ENCODE measurements at regions not wholly inside any gene's neighbourhood (a gene's known extent, or its start where the extent isn't known, plus 50 kb on each side); places are given as distances from the start of the nearest gene placed in this dataset.
"Not testable (repeated sequence)": the region's sequence is repeated elsewhere in the genome, so short reads cannot be mapped to it uniquely, and the experiment has no call there.

DNA sequence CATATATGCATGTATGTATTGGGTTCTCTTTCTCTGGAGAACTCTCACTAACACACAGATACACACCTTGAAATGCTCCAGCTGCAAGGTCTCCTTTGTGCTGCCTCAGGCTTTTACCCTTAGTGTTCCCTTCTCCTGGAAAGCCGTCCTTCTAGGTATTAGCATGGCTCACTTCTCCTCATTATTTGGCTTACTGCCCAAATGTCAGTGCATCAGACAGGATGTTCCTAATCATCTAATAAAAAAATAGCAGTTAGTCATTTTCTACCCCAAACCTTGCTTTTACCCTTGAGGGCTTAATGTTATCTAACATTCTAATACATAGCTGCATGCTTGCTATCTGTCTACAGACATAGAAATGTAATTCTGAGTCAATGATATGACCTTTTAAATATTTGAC is 109.0 kb upstream of the SLC16A7 start:
- Histone ChIP-seq H3K9me3 (ENCODE audit: insufficient read depth, low read depth, low read length) (no peaks in the 10 kb centered on the region), H3K4me3 (ENCODE audit: low read length, poor library complexity, severe bottlenecking) (no peak overlapping the region), H4K20me1 (ENCODE audit: insufficient read depth, low read length, poor library complexity, severe bottlenecking) (no peaks in the 10 kb centered on the region), H3F3A (ENCODE audit: low read depth) (no peaks in the 10 kb centered on the region), H3K36me3 (ENCODE audit: insufficient read depth, low read length) (no peaks in the 10 kb centered on the region), H3K79me2 (ENCODE audit: insufficient read depth, low read length) (no peaks in the 10 kb centered on the region), H3K9me2 (replicated peaks; ENCODE audit: low read depth, low read length) (no peaks in the 10 kb centered on the region), H3K27me3 (ENCODE audit: insufficient read depth, low read length, poor library complexity, severe bottlenecking) (no peaks in the 10 kb centered on the region), H3K4me1 (ENCODE audit: insufficient read depth, low read length, poor library complexity, severe bottlenecking) (peaks cover 11% of the 10 kb centered on the region), H3K4me2 (ENCODE audit: low read depth, low read length, poor library complexity, severe bottlenecking) (no peak overlapping the region), H3K9ac (ENCODE audit: low read depth, low read length, poor library complexity, severe bottlenecking) (no peak overlapping the region), H2AFZ (ENCODE audit: low read length) (no peak overlapping the region)
- TF ChIP-seq, protein P1, sequence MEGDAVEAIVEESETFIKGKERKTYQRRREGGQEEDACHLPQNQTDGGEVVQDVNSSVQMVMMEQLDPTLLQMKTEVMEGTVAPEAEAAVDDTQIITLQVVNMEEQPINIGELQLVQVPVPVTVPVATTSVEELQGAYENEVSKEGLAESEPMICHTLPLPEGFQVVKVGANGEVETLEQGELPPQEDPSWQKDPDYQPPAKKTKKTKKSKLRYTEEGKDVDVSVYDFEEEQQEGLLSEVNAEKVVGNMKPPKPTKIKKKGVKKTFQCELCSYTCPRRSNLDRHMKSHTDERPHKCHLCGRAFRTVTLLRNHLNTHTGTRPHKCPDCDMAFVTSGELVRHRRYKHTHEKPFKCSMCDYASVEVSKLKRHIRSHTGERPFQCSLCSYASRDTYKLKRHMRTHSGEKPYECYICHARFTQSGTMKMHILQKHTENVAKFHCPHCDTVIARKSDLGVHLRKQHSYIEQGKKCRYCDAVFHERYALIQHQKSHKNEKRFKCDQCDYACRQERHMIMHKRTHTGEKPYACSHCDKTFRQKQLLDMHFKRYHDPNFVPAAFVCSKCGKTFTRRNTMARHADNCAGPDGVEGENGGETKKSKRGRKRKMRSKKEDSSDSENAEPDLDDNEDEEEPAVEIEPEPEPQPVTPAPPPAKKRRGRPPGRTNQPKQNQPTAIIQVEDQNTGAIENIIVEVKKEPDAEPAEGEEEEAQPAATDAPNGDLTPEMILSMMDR (conservative IDR thresholded peaks at IDR 0.05; ENCODE audit: low read length), result no peak

DNA sequence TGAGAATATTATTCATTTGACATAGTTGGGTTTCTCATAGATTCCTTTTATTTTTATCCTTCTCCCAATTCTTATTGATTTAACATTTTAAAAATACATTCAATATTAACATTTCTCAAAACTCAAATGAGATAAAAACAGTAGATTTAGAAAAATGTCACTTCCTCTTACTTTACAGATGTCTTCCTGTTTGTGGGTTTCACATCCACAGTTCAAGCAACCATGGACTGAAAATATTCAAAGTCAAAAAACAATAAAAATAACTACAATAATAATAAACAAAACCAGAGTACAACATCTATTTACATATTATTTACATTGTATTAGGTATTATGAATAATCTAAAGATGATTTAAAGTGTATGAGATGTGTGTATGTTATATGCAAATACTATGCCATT is 111.3 kb upstream of the SLC16A7 start:
- no peaks in the 10 kb centered on the region for H3K79me2 ChIP-seq (ENCODE audit: insufficient read depth, low read length)
- no peaks in the 10 kb centered on the region for H3K9me3 ChIP-seq (ENCODE audit: insufficient read depth, low read depth, low read length)
- H2AFZ ChIP-seq (ENCODE audit: low read length), result no peak overlapping the region
- H3K4me3 ChIP-seq (ENCODE audit: low read length, poor library complexity, severe bottlenecking), result no peak overlapping the region
- no peaks in the 10 kb centered on the region for H4K20me1 ChIP-seq (ENCODE audit: insufficient read depth, low read length, poor library complexity, severe bottlenecking)
- no peaks in the 10 kb centered on the region for H3F3A ChIP-seq (ENCODE audit: low read depth)
- H3K9ac ChIP-seq (ENCODE audit: low read depth, low read length, poor library complexity, severe bottlenecking), result no peak overlapping the region
- H3K4me2 ChIP-seq (ENCODE audit: low read depth, low read length, poor library complexity, severe bottlenecking), result no peak overlapping the region
- H3K4me1 ChIP-seq (ENCODE audit: insufficient read depth, low read length, poor library complexity, severe bottlenecking), result peaks cover 11% of the 10 kb centered on the region
- no peaks in the 10 kb centered on the region for H3K27me3 ChIP-seq (ENCODE audit: insufficient read depth, low read length, poor library complexity, severe bottlenecking)
- TF ChIP-seq EZH2phosphoT487 (IDR thresholded peaks at IDR 0.05; ENCODE audit: borderline replicate concordance), result no peak
- TF ChIP-seq, protein P1 (conservative IDR thresholded peaks at IDR 0.05; ENCODE audit: low read length), result no peak
- H3K9me2 ChIP-seq (replicated peaks; ENCODE audit: low read depth, low read length), result no peaks in the 10 kb centered on the region
- H3K36me3 ChIP-seq (ENCODE audit: insufficient read depth, low read length), result no peaks in the 10 kb centered on the region

DNA sequence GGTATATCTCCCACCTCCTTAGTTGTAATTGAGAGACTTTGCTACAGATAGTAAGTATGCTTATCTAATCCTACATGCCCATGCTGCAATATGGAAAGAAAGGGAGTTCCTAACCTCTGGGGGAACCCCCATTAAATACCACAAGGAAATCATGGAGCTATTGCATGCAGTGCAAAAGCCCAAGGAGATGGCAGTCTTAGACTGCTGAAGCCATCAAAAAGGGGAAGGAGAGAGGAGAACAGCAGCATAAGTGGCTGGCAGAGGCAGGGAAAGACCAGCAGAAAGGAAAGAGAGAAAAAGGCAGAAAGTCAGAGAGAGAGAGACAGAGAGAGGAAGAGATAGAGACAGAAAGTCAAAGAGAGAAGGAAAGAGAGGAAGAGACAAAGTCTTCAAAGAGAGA is 121.6 kb upstream of the SLC16A7 start:
- H3K9me3 ChIP-seq (ENCODE audit: insufficient read depth, low read depth, low read length), result not testable (repeated sequence)

DNA sequence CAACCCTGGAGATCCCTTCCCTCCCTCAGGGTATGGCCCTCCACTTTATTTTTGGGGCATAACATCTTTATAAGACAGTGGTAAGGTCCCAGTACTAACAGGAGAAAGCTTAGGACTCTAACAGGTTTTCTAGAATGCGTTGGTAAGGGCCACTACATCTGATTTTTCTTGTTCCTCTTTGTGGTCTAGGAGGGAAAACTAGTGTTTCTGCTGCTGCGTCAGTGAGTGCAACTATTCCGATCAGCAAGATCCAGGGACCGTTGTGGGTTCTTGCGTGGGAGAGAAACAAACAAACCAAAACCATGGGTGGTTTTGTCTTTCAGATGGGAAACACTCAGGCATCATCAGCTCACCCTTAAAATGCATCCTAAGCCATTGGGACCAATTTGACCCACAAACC is 123.6 kb upstream of the SLC16A7 start:
- H3K9me2 ChIP-seq (replicated peaks; ENCODE audit: low read depth, low read length), result no peaks in the 10 kb centered on the region
- no peaks in the 10 kb centered on the region for H4K20me1 ChIP-seq (ENCODE audit: insufficient read depth, low read length, poor library complexity, severe bottlenecking)
- H3K36me3 ChIP-seq (ENCODE audit: insufficient read depth, low read length), result no peaks in the 10 kb centered on the region
- no peak overlapping the region for H3K4me2 ChIP-seq (ENCODE audit: low read depth, low read length, poor library complexity, severe bottlenecking)
- no peak overlapping the region for H3K4me3 ChIP-seq (ENCODE audit: low read length, poor library complexity, severe bottlenecking)
- no peaks in the 10 kb centered on the region for H3K4me1 ChIP-seq (ENCODE audit: insufficient read depth, low read length, poor library complexity, severe bottlenecking)
- no peaks in the 10 kb centered on the region for H3K79me2 ChIP-seq (ENCODE audit: insufficient read depth, low read length)
- no peaks in the 10 kb centered on the region for H3F3A ChIP-seq (ENCODE audit: low read depth)
- no peaks in the 10 kb centered on the region for H3K27me3 ChIP-seq (ENCODE audit: insufficient read depth, low read length, poor library complexity, severe bottlenecking)
- no peaks in the 10 kb centered on the region for H3K9me3 ChIP-seq (ENCODE audit: insufficient read depth, low read depth, low read length)
- H3K9ac ChIP-seq (ENCODE audit: low read depth, low read length, poor library complexity, severe bottlenecking), result no peak overlapping the region
- H2AFZ ChIP-seq (ENCODE audit: low read length), result no peak overlapping the region
- TF ChIP-seq, protein P1 (conservative IDR thresholded peaks at IDR 0.05; ENCODE audit: low read length), result no peak

More for the DNA sequence above, 121.6 kb upstream of the SLC16A7 start:
- not testable (repeated sequence) for H3K4me2 ChIP-seq (ENCODE audit: low read depth, low read length, poor library complexity, severe bottlenecking); H3F3A ChIP-seq (ENCODE audit: low read depth); H4K20me1 ChIP-seq (ENCODE audit: insufficient read depth, low read length, poor library complexity, severe bottlenecking); H2AFZ ChIP-seq (ENCODE audit: low read length); H3K9me2 ChIP-seq (replicated peaks; ENCODE audit: low read depth, low read length); H3K4me3 ChIP-seq (ENCODE audit: low read length, poor library complexity, severe bottlenecking); H3K27me3 ChIP-seq (ENCODE audit: insufficient read depth, low read length, poor library complexity, severe bottlenecking); H3K4me1 ChIP-seq (ENCODE audit: insufficient read depth, low read length, poor library complexity, severe bottlenecking); H3K36me3 ChIP-seq (ENCODE audit: insufficient read depth, low read length); H3K9ac ChIP-seq (ENCODE audit: low read depth, low read length, poor library complexity, severe bottlenecking); H3K79me2 ChIP-seq (ENCODE audit: insufficient read depth, low read length)
